ENCODE measurements at regions not wholly inside any gene's neighbourhood (a gene's known extent, or its start where the extent isn't known, plus 50 kb on each side); places are given as distances from the start of the nearest gene placed in this dataset.

- no peaks in the 10 kb centered on the region for H3K36me3 ChIP-seq (ENCODE audit: control insufficient read depth in 2 of 2, insufficient read depth in 2 of 2, low read length in 1 of 2)
- intact Hi-C loops (cut with micrococcal nuclease; ENCODE audit: unreplicated experiment): no loop called here
- no peak overlapping the region for H3K27ac ChIP-seq (ENCODE audit: control insufficient read depth, insufficient read depth)
- no peaks in the 10 kb centered on the region for H3K79me2 ChIP-seq (ENCODE audit: control insufficient read depth, insufficient read depth, low read length)
- H3K27me3 ChIP-seq (replicated peaks in 1 of 2; ENCODE audit: control insufficient read depth in 2 of 2, insufficient read depth in 2 of 2, low read length in 1 of 2): no peaks in the 10 kb centered on the region
- no peak overlapping the region for H3K4me3 ChIP-seq
- DNase-seq (ENCODE audit: low read depth, low spot score) (no peak), FAIRE-seq (no peak), ATAC-seq (no peak)
- no TSS peak for BruUV-seq (replicated peaks)
- CTCF ChIA-PET: no interaction called here
- H3K9me3 ChIP-seq (replicated peaks; ENCODE audit: control insufficient read depth, insufficient read depth, low read length): no peaks in the 10 kb centered on the region
- no peaks in the 10 kb centered on the region for H4K20me1 ChIP-seq (ENCODE audit: control insufficient read depth, insufficient read depth)
- RAD21 ChIA-PET (ENCODE audit: unreplicated experiment): no interaction called here
- in situ Hi-C loops (cut with MboI): no loop called here
- no peak overlapping the region for H3K4me2 ChIP-seq (ENCODE audit: control insufficient read depth, insufficient read depth)
- TF ChIP-seq IRF4 (IDR thresholded peaks at IDR 0.05; ENCODE audit: low read depth, low read length) (no peak), SPI1 (IDR thresholded peaks at IDR 0.05; ENCODE audit: borderline replicate concordance, insufficient read depth, low read depth, low read length) (no peak), STAT1 (conservative IDR thresholded peaks at IDR 0.05) (no peak), NR2C1 (IDR thresholded peaks at IDR 0.05) (no peak)
- 0% methylated on average over 2 of the region's 2 CpGs for WGBS (ENCODE audit: insufficient coverage, insufficient replicate concordance, low lambda C conversion rate, missing lambda C conversion rate)
- SMC1A ChIA-PET (ENCODE audit: uncharacterized antibody, unreplicated experiment): no interaction called here
- no peak overlapping the region for H3K9ac ChIP-seq (ENCODE audit: control insufficient read depth, insufficient read depth, low read length)
- POLR2A ChIA-PET: no interaction called here
- H3K4me1 ChIP-seq (ENCODE audit: control insufficient read depth, insufficient read depth, low read length): no peaks in the 10 kb centered on the region
- no peak overlapping the region for H2AFZ ChIP-seq (ENCODE audit: control insufficient read depth, low read depth, low read length)
These were observed 78.4 kb upstream of the MYT1L start for GRCh38 chr2:2409481-2409880.

GRCh38 chr2:2405780-2406179 is 74.7 kb upstream of the MYT1L start:
- no peaks in the 10 kb centered on the region for H3K9me3 ChIP-seq (replicated peaks; ENCODE audit: control insufficient read depth, insufficient read depth, low read length)
- BruUV-seq (replicated peaks): no TSS peak
- no peaks in the 10 kb centered on the region for H3K36me3 ChIP-seq (ENCODE audit: control insufficient read depth in 2 of 2, insufficient read depth in 2 of 2, low read length in 1 of 2)
- no peak overlapping the region for H3K4me2 ChIP-seq (ENCODE audit: control insufficient read depth, insufficient read depth)
- intact Hi-C loops (cut with micrococcal nuclease; ENCODE audit: unreplicated experiment): no loop called here
- H3K4me3 ChIP-seq: no peak overlapping the region
- H2AFZ ChIP-seq (ENCODE audit: control insufficient read depth, low read depth, low read length): no peak overlapping the region
- no peaks in the 10 kb centered on the region for H3K27me3 ChIP-seq (replicated peaks in 1 of 2; ENCODE audit: control insufficient read depth in 2 of 2, insufficient read depth in 2 of 2, low read length in 1 of 2)
- H4K20me1 ChIP-seq (ENCODE audit: control insufficient read depth, insufficient read depth): no peaks in the 10 kb centered on the region
- DNase-seq (ENCODE audit: low read depth, low spot score): no peak
- RAD21 ChIA-PET (ENCODE audit: unreplicated experiment): no interaction called here
- FAIRE-seq: no peak
- ATAC-seq: no peak
- no peak overlapping the region for H3K9ac ChIP-seq (ENCODE audit: control insufficient read depth, insufficient read depth, low read length)
- POLR2A ChIA-PET: no interaction called here
- H3K79me2 ChIP-seq (ENCODE audit: control insufficient read depth, insufficient read depth, low read length): no peaks in the 10 kb centered on the region
- no peak overlapping the region for H3K27ac ChIP-seq (ENCODE audit: control insufficient read depth, insufficient read depth)
- in situ Hi-C loops (cut with MboI): no loop called here
- SMC1A ChIA-PET (ENCODE audit: uncharacterized antibody, unreplicated experiment): no interaction called here
- WGBS (ENCODE audit: insufficient coverage, insufficient replicate concordance, low lambda C conversion rate, missing lambda C conversion rate): 0% methylated on average over 1 of the region's 1 CpG
- H3K4me1 ChIP-seq (ENCODE audit: control insufficient read depth, insufficient read depth, low read length): no peaks in the 10 kb centered on the region
- CTCF ChIA-PET: no interaction called here
- TF ChIP-seq CREM (IDR thresholded peaks at IDR 0.05; ENCODE audit: low read depth): no peak
- TF ChIP-seq MYC (IDR thresholded peaks at IDR 0.05; ENCODE audit: insufficient read depth, insufficient read length, insufficient replicate concordance, low read length, severe bottlenecking): no peak
- TF ChIP-seq REST (IDR thresholded peaks at IDR 0.05; ENCODE audit: low read depth, low read length): no peak
- no peak for TF ChIP-seq CTCF (IDR thresholded peaks at IDR 0.05 in 2 of 3, conservative IDR thresholded peaks at IDR 0.05 in 1 of 3; ENCODE audit: control insufficient read depth in 2 of 3, extremely low read depth in 1 of 3, insufficient read depth in 1 of 3, low read depth in 3 of 3, low read length in 3 of 3)
- no peak for TF ChIP-seq MLLT1 (IDR thresholded peaks at IDR 0.05)
- TF ChIP-seq RAD21 (IDR thresholded peaks at IDR 0.05; ENCODE audit: insufficient read depth, low read depth, low read length): no peak

All from GM12878 (cell line).